ENCODE measurements at regions not wholly inside any gene's neighbourhood (a gene's known extent, or its start where the extent isn't known, plus 50 kb on each side); places are given as distances from the start of the nearest gene placed in this dataset.

GRCh38 chr6:137800762-137801161 is 66.3 kb upstream of the TNFAIP3 start:
- Histone ChIP-seq H4K91ac (ENCODE audit: insufficient read length, low read depth, low read length) (no peak overlapping the region), H3K27me3 (ENCODE audit: insufficient read depth, low read length) (no peaks in the 10 kb centered on the region), H3K9me3 (ENCODE audit: control insufficient read depth, low read depth, low read length) (no peaks in the 10 kb centered on the region), H4K20me1 (ENCODE audit: control insufficient read depth, insufficient read depth, insufficient read length) (no peaks in the 10 kb centered on the region), H3K79me1 (ENCODE audit: insufficient read depth, low read depth, low read length, poor library complexity, severe bottlenecking) (no peaks in the 10 kb centered on the region), H2BK20ac (ENCODE audit: low read depth, low read length, poor library complexity, severe bottlenecking) (no peak overlapping the region), H3K14ac (ENCODE audit: insufficient read depth, low read length) (no peak overlapping the region), H4K5ac (ENCODE audit: insufficient read length, low read depth, low read length) (no peak overlapping the region), H3K79me2 (ENCODE audit: insufficient read depth, low read length) (no peaks in the 10 kb centered on the region), H2BK120ac (ENCODE audit: low read depth, low read length, poor library complexity, severe bottlenecking) (no peak overlapping the region), H3K23me2 (ENCODE audit: insufficient read length, low read depth, low read length, poor library complexity, severe bottlenecking) (no peaks in the 10 kb centered on the region), H3K4me2 (ENCODE audit: insufficient read depth, insufficient read length, low read length) (no peak overlapping the region), H2AK5ac (ENCODE audit: insufficient read length, low read length) (no peak overlapping the region), H3K18ac (ENCODE audit: insufficient read length, low read depth, low read length) (no peak overlapping the region), H4K8ac (replicated peaks; ENCODE audit: insufficient read length, low read depth, low read length) (no peak overlapping the region), H3K4ac (ENCODE audit: low read depth, low read length) (no peak overlapping the region), H3K27ac (ENCODE audit: insufficient read length, low read depth, low read length) (no peak overlapping the region), H2BK12ac (ENCODE audit: insufficient read length, low read depth, low read length) (no peak overlapping the region), H3K4me1 (ENCODE audit: insufficient read depth, low read length) (no peaks in the 10 kb centered on the region), H3K56ac (ENCODE audit: insufficient read length, low read depth, low read length) (no peak overlapping the region), H2BK5ac (ENCODE audit: insufficient read length, low read length) (no peak overlapping the region), H2BK15ac (ENCODE audit: low read depth, low read length) (no peak overlapping the region), H2AFZ (ENCODE audit: low read length) (no peak overlapping the region), H3K9ac (ENCODE audit: extremely low read depth, insufficient read length, low read length) (no peak overlapping the region), H3K23ac (ENCODE audit: insufficient read length, low read depth, low read length) (no peak overlapping the region), H3T11ph (ENCODE audit: low read length) (no peak overlapping the region)
- no CpG with 5 or more reads among the region's 2 CpGs for WGBS (ENCODE audit: extremely low coverage, insufficient read length, low lambda C conversion rate)
- H3K36me3 Mint-ChIP-seq (ENCODE audit: insufficient read depth in 1 of 3, low read depth in 3 of 3) = no peaks in the 10 kb centered on the region
- H3K27ac Mint-ChIP-seq = no peak overlapping the region; a peak in 1 of 7 replicates
- no peaks in the 10 kb centered on the region for H3K27me3 Mint-ChIP-seq (ENCODE audit: low read depth)
- no peak overlapping the region for H3K4me3 Mint-ChIP-seq
- DNase-seq = no peak
- no peaks in the 10 kb centered on the region for H3K9me3 Mint-ChIP-seq
- TF ChIP-seq, protein P1, sequence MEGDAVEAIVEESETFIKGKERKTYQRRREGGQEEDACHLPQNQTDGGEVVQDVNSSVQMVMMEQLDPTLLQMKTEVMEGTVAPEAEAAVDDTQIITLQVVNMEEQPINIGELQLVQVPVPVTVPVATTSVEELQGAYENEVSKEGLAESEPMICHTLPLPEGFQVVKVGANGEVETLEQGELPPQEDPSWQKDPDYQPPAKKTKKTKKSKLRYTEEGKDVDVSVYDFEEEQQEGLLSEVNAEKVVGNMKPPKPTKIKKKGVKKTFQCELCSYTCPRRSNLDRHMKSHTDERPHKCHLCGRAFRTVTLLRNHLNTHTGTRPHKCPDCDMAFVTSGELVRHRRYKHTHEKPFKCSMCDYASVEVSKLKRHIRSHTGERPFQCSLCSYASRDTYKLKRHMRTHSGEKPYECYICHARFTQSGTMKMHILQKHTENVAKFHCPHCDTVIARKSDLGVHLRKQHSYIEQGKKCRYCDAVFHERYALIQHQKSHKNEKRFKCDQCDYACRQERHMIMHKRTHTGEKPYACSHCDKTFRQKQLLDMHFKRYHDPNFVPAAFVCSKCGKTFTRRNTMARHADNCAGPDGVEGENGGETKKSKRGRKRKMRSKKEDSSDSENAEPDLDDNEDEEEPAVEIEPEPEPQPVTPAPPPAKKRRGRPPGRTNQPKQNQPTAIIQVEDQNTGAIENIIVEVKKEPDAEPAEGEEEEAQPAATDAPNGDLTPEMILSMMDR (conservative IDR thresholded peaks at IDR 0.05) = no peak
- no peaks in the 10 kb centered on the region; a peak in 1 of 4 replicates for H3K4me1 Mint-ChIP-seq

All from H9 (cell line).